T47D (cell line): ENCODE measurements at regions not wholly inside any gene's neighbourhood (a gene's known extent, or its start where the extent isn't known, plus 50 kb on each side); places are given as distances from the start of the nearest gene placed in this dataset.
A peak's percentile ranks its signal among the peaks of the same experiment; 100 is the strongest.

ENCODE experiments used
- DNase-seq, 2 experiments: peaks; one replicate each; pipeline versions ENCODE4 v3.0.0 to v3.0.0-alpha.2; 2011 to 2012; ENCODE audit warnings: low read depth in 1 of 2, low spot score in 1 of 2
- JUND ChIP-seq: IDR thresholded peaks from 2 replicates; pipeline ENCODE4 v1.6.1; 2012; ENCODE audit warnings: low read depth
- in situ Hi-C: cut with HindIII; loops from 2 replicates; pipeline ENCODE4 v1.10.0; 2016; ENCODE audit warnings: low sequenced_read_pairs, low pct_unique_long_range_greater_than_20kb

- in situ Hi-C loops = no loop called here
- no peak for TF ChIP-seq JUND
- no peak for DNase-seq
These were observed 153.2 kb downstream of the LRIG2 start for GRCh38 chr1:113226148-113226547.

GRCh38 chr1:113231866-113232265 is 158.4 kb upstream of the MAGI3 start:
- no peak for TF ChIP-seq JUND
- DNase-seq = no peak
- in situ Hi-C loops = no loop called here

GRCh38 chr1:113233441-113233840 is 156.9 kb upstream of the MAGI3 start:
- TF ChIP-seq JUND = no peak
- DNase-seq = no peak
- in situ Hi-C loops = no loop called here

GRCh38 chr1:113241237-113241636 is 149.1 kb upstream of the MAGI3 start:
- DNase-seq = peak in 1 of 2 experiments; percentile 58
- TF ChIP-seq JUND = no peak
- in situ Hi-C loops = no loop called here

- in situ Hi-C loops = no loop called here
- TF ChIP-seq JUND = no peak
- peak in 1 of 2 experiments; percentile 76 for DNase-seq
These were observed 147.8 kb upstream of the MAGI3 start for GRCh38 chr1:113242481-113242880.

GRCh38 chr1:113243529-113243928 is 146.8 kb upstream of the MAGI3 start:
- in situ Hi-C loops = no loop called here
- TF ChIP-seq JUND = no peak

GRCh38 chr1:113244112-113244820 is 146.0 kb upstream of the MAGI3 start:
- in situ Hi-C loops = no loop called here
- peak in 1 of 2 experiments; percentile 22 for DNase-seq
- no peak for TF ChIP-seq JUND

More at GRCh38 chr1:113243529-113243928, 146.8 kb upstream of the MAGI3 start:
- DNase-seq = no peak

GRCh38 chr1:113245252-113245651 is 145.1 kb upstream of the MAGI3 start:
- no peak for TF ChIP-seq JUND
- in situ Hi-C loops = no loop called here
- no peak for DNase-seq

GRCh38 chr1:113246929-113247328 is 143.4 kb upstream of the MAGI3 start:
- no peak for DNase-seq
- in situ Hi-C loops = no loop called here
- no peak for TF ChIP-seq JUND

GRCh38 chr1:113247355-113247754 is 143.0 kb upstream of the MAGI3 start:
- in situ Hi-C loops = no loop called here
- no peak for TF ChIP-seq JUND
- DNase-seq = peak in 1 of 2 experiments; percentile 47

- DNase-seq = no peak
- in situ Hi-C loops = no loop called here
- TF ChIP-seq JUND = no peak
These were observed 142.5 kb upstream of the MAGI3 start for GRCh38 chr1:113247782-113248181.

GRCh38 chr1:113248494-113248893 is 141.8 kb upstream of the MAGI3 start:
- TF ChIP-seq JUND = no peak
- in situ Hi-C loops = no loop called here
- no peak for DNase-seq

- DNase-seq = no peak
- in situ Hi-C loops = no loop called here
- TF ChIP-seq JUND = no peak
These were observed 140.2 kb upstream of the MAGI3 start for GRCh38 chr1:113250161-113250560.

GRCh38 chr1:113252166-113252565 is 138.1 kb upstream of the MAGI3 start:
- no peak for DNase-seq
- in situ Hi-C loops = no loop called here
- TF ChIP-seq JUND = no peak
